ENCODE measurements at regions not wholly inside any gene's neighbourhood (a gene's known extent, or its start where the extent isn't known, plus 50 kb on each side); places are given as distances from the start of the nearest gene placed in this dataset.
"Not testable (repeated sequence)": the region's sequence is repeated elsewhere in the genome, so short reads cannot be mapped to it uniquely, and the experiment has no call there.

GRCh38 chr5:39759701-39760100 is 334.9 kb upstream of the DAB2 start:
- no peaks in the 10 kb centered on the region for H3K4me1 ChIP-seq (ENCODE audit: control insufficient read depth in 2 of 2, insufficient read depth in 2 of 2, low read length in 1 of 2)
- no peak overlapping the region for H3K27ac ChIP-seq (ENCODE audit: low read depth in 2 of 2, low read length in 1 of 2)

GRCh38 chr5:39758426-39758825 is 333.6 kb upstream of the DAB2 start:
- WGBS, 2 donors = 79 to 82% methylated on average over 3 of the region's 3 CpGs
- Histone ChIP-seq H3K4me3 (ENCODE audit: low read depth in 1 of 2, low read length in 2 of 2) (no peak overlapping the region), H3K27me3 (ENCODE audit: control insufficient read depth in 1 of 2, insufficient read depth in 2 of 2, low read length in 2 of 2) (no peaks in the 10 kb centered on the region), H3K27ac (ENCODE audit: low read depth in 2 of 2, low read length in 1 of 2) (no peak overlapping the region), H3K9me3 (ENCODE audit: control insufficient read depth in 2 of 2, insufficient read depth in 1 of 2, low read depth in 1 of 2, low read length in 1 of 2) (no peaks in the 10 kb centered on the region), H3K4me1 (ENCODE audit: control insufficient read depth in 2 of 2, insufficient read depth in 2 of 2, low read length in 1 of 2) (no peaks in the 10 kb centered on the region), H3K36me3 (ENCODE audit: control insufficient read depth in 2 of 2, insufficient read depth in 2 of 2, low read length in 1 of 2) (no peaks in the 10 kb centered on the region)

More at GRCh38 chr5:39759701-39760100, 334.9 kb upstream of the DAB2 start:
- Histone ChIP-seq H3K27me3 (ENCODE audit: control insufficient read depth in 1 of 2, insufficient read depth in 2 of 2, low read length in 2 of 2) (no peaks in the 10 kb centered on the region), H3K4me3 (ENCODE audit: low read depth in 1 of 2, low read length in 2 of 2) (no peak overlapping the region), H3K36me3 (ENCODE audit: control insufficient read depth in 2 of 2, insufficient read depth in 2 of 2, low read length in 1 of 2) (no peaks in the 10 kb centered on the region), H3K9me3 (ENCODE audit: control insufficient read depth in 2 of 2, insufficient read depth in 1 of 2, low read depth in 1 of 2, low read length in 1 of 2) (no peaks in the 10 kb centered on the region)

GRCh38 chr5:39757131-39757530 is 332.4 kb upstream of the DAB2 start:
- Histone ChIP-seq H3K36me3 (ENCODE audit: control insufficient read depth in 2 of 2, insufficient read depth in 2 of 2, low read length in 1 of 2) (no peaks in the 10 kb centered on the region), H3K9me3 (ENCODE audit: control insufficient read depth in 2 of 2, insufficient read depth in 1 of 2, low read depth in 1 of 2, low read length in 1 of 2) (no peaks in the 10 kb centered on the region), H3K4me1 (ENCODE audit: control insufficient read depth in 2 of 2, insufficient read depth in 2 of 2, low read length in 1 of 2) (no peaks in the 10 kb centered on the region), H3K27ac (ENCODE audit: low read depth in 2 of 2, low read length in 1 of 2) (no peak overlapping the region), H3K4me3 (ENCODE audit: low read depth in 1 of 2, low read length in 2 of 2) (no peak overlapping the region), H3K27me3 (ENCODE audit: control insufficient read depth in 1 of 2, insufficient read depth in 2 of 2, low read length in 2 of 2) (no peaks in the 10 kb centered on the region)
- 83 to 95% methylated on average over 1 of the region's 1 CpG for WGBS, 2 donors

GRCh38 chr5:39755986-39756385 is 331.2 kb upstream of the DAB2 start:
- Histone ChIP-seq H3K36me3 (ENCODE audit: control insufficient read depth in 2 of 2, insufficient read depth in 2 of 2, low read length in 1 of 2) (no peaks in the 10 kb centered on the region), H3K27ac (ENCODE audit: low read depth in 2 of 2, low read length in 1 of 2) (no peak overlapping the region), H3K4me1 (ENCODE audit: control insufficient read depth in 2 of 2, insufficient read depth in 2 of 2, low read length in 1 of 2) (no peaks in the 10 kb centered on the region), H3K4me3 (ENCODE audit: low read depth in 1 of 2, low read length in 2 of 2) (no peak overlapping the region), H3K27me3 (ENCODE audit: control insufficient read depth in 1 of 2, insufficient read depth in 2 of 2, low read length in 2 of 2) (no peaks in the 10 kb centered on the region), H3K9me3 (ENCODE audit: control insufficient read depth in 2 of 2, insufficient read depth in 1 of 2, low read depth in 1 of 2, low read length in 1 of 2) (no peaks in the 10 kb centered on the region)

GRCh38 chr5:39755452-39755851 is 330.7 kb upstream of the DAB2 start:
- no peaks in the 10 kb centered on the region for H3K9me3 ChIP-seq (ENCODE audit: control insufficient read depth in 2 of 2, insufficient read depth in 1 of 2, low read depth in 1 of 2, low read length in 1 of 2)
- H3K4me3 ChIP-seq (ENCODE audit: low read depth in 1 of 2, low read length in 2 of 2) = no peak overlapping the region
- H3K36me3 ChIP-seq (ENCODE audit: control insufficient read depth in 2 of 2, insufficient read depth in 2 of 2, low read length in 1 of 2) = no peaks in the 10 kb centered on the region
- no peak overlapping the region for H3K27ac ChIP-seq (ENCODE audit: low read depth in 2 of 2, low read length in 1 of 2)
- no peaks in the 10 kb centered on the region for H3K4me1 ChIP-seq (ENCODE audit: control insufficient read depth in 2 of 2, insufficient read depth in 2 of 2, low read length in 1 of 2)
- H3K27me3 ChIP-seq (ENCODE audit: control insufficient read depth in 1 of 2, insufficient read depth in 2 of 2, low read length in 2 of 2) = no peaks in the 10 kb centered on the region

- not testable (repeated sequence) for H3K4me1 ChIP-seq (ENCODE audit: control insufficient read depth in 2 of 2, insufficient read depth in 2 of 2, low read length in 1 of 2); H3K9me3 ChIP-seq (ENCODE audit: control insufficient read depth in 2 of 2, insufficient read depth in 1 of 2, low read depth in 1 of 2, low read length in 1 of 2); H3K27me3 ChIP-seq (ENCODE audit: control insufficient read depth in 1 of 2, insufficient read depth in 2 of 2, low read length in 2 of 2); H3K4me3 ChIP-seq (ENCODE audit: low read depth in 1 of 2, low read length in 2 of 2); H3K36me3 ChIP-seq (ENCODE audit: control insufficient read depth in 2 of 2, insufficient read depth in 2 of 2, low read length in 1 of 2); H3K27ac ChIP-seq (ENCODE audit: low read depth in 2 of 2, low read length in 1 of 2)
- WGBS, 2 donors = 85 to 93% methylated on average over 1 of the region's 1 CpG
Measured at GRCh38 chr5:39753747-39754146, 329.0 kb upstream of the DAB2 start.

- Histone ChIP-seq H3K27ac (ENCODE audit: low read depth in 2 of 2, low read length in 1 of 2) (no peak overlapping the region), H3K4me3 (ENCODE audit: low read depth in 1 of 2, low read length in 2 of 2) (no peak overlapping the region), H3K9me3 (ENCODE audit: control insufficient read depth in 2 of 2, insufficient read depth in 1 of 2, low read depth in 1 of 2, low read length in 1 of 2) (no peaks in the 10 kb centered on the region), H3K27me3 (ENCODE audit: control insufficient read depth in 1 of 2, insufficient read depth in 2 of 2, low read length in 2 of 2) (no peaks in the 10 kb centered on the region), H3K36me3 (ENCODE audit: control insufficient read depth in 2 of 2, insufficient read depth in 2 of 2, low read length in 1 of 2) (no peaks in the 10 kb centered on the region), H3K4me1 (ENCODE audit: control insufficient read depth in 2 of 2, insufficient read depth in 2 of 2, low read length in 1 of 2) (no peaks in the 10 kb centered on the region)
- 85 to 89% methylated on average over 4 of the region's 4 CpGs for WGBS, 2 donors
Measured at GRCh38 chr5:39750661-39751060, 325.9 kb upstream of the DAB2 start.

GRCh38 chr5:39742916-39743315 is 318.1 kb upstream of the DAB2 start:
- Histone ChIP-seq H3K36me3 (ENCODE audit: control insufficient read depth in 2 of 2, insufficient read depth in 2 of 2, low read length in 1 of 2) (no peaks in the 10 kb centered on the region), H3K27me3 (ENCODE audit: control insufficient read depth in 1 of 2, insufficient read depth in 2 of 2, low read length in 2 of 2) (no peaks in the 10 kb centered on the region), H3K4me3 (ENCODE audit: low read depth in 1 of 2, low read length in 2 of 2) (no peak overlapping the region), H3K9me3 (ENCODE audit: control insufficient read depth in 2 of 2, insufficient read depth in 1 of 2, low read depth in 1 of 2, low read length in 1 of 2) (no peaks in the 10 kb centered on the region), H3K27ac (ENCODE audit: low read depth in 2 of 2, low read length in 1 of 2) (no peak overlapping the region), H3K4me1 (ENCODE audit: control insufficient read depth in 2 of 2, insufficient read depth in 2 of 2, low read length in 1 of 2) (no peaks in the 10 kb centered on the region)
- 78 to 85% methylated on average over 2 of the region's 2 CpGs for WGBS, 2 donors

GRCh38 chr5:39740404-39740803 is 315.6 kb upstream of the DAB2 start:
- H3K27me3 ChIP-seq (ENCODE audit: control insufficient read depth in 1 of 2, insufficient read depth in 2 of 2, low read length in 2 of 2) = no peaks in the 10 kb centered on the region
- H3K36me3 ChIP-seq (ENCODE audit: control insufficient read depth in 2 of 2, insufficient read depth in 2 of 2, low read length in 1 of 2) = no peaks in the 10 kb centered on the region
- H3K4me1 ChIP-seq (ENCODE audit: control insufficient read depth in 2 of 2, insufficient read depth in 2 of 2, low read length in 1 of 2) = no peaks in the 10 kb centered on the region
- 92 to 93% methylated on average over 15 of the region's 15 CpGs for WGBS, 2 donors
- H3K4me3 ChIP-seq (ENCODE audit: low read depth in 1 of 2, low read length in 2 of 2) = no peak overlapping the region
- H3K9me3 ChIP-seq (ENCODE audit: control insufficient read depth in 2 of 2, insufficient read depth in 1 of 2, low read depth in 1 of 2, low read length in 1 of 2) = no peaks in the 10 kb centered on the region
- no peak overlapping the region for H3K27ac ChIP-seq (ENCODE audit: low read depth in 2 of 2, low read length in 1 of 2)

GRCh38 chr5:39732166-39732565 is 307.4 kb upstream of the DAB2 start:
- H3K4me1 ChIP-seq (ENCODE audit: control insufficient read depth in 2 of 2, insufficient read depth in 2 of 2, low read length in 1 of 2) = no peaks in the 10 kb centered on the region
- no peak overlapping the region for H3K27ac ChIP-seq (ENCODE audit: low read depth in 2 of 2, low read length in 1 of 2)
- WGBS, 2 donors = 69 to 76% methylated on average over 5 of the region's 5 CpGs
- H3K4me3 ChIP-seq (ENCODE audit: low read depth in 1 of 2, low read length in 2 of 2) = no peak overlapping the region
- H3K36me3 ChIP-seq (ENCODE audit: control insufficient read depth in 2 of 2, insufficient read depth in 2 of 2, low read length in 1 of 2) = no peaks in the 10 kb centered on the region
- no peaks in the 10 kb centered on the region for H3K27me3 ChIP-seq (ENCODE audit: control insufficient read depth in 1 of 2, insufficient read depth in 2 of 2, low read length in 2 of 2)
- H3K9me3 ChIP-seq (ENCODE audit: control insufficient read depth in 2 of 2, insufficient read depth in 1 of 2, low read depth in 1 of 2, low read length in 1 of 2) = no peaks in the 10 kb centered on the region

Measured in esophagus (tissue), 2 donors.